ENCODE measurements at regions not wholly inside any gene's neighbourhood (a gene's known extent, or its start where the extent isn't known, plus 50 kb on each side); places are given as distances from the start of the nearest gene placed in this dataset.

DNA sequence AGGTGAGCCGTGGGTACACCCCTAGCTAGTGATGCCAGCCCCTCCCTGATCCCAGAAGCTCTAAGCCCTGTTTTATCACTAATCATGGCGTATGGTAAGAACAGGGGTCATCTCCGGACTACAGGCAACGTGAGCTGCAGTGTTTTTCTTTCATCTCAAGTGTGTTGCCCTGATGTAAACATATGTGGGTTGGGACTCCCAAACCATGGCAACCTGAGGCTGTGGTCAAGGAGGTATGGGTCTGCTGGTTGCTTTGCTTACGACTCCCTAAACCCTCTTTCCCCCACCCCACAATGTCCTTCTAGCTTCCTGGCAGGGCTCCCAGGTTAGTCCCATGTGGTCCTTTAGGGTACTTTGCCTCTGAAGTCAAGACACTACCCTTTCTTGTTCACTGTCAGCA, 53.6 kb upstream of the AFF3 start:
- H2AFZ ChIP-seq, result no peak overlapping the region
- H3K27me3 ChIP-seq (ENCODE audit: control insufficient read depth, insufficient read depth, low read length), result no peaks in the 10 kb centered on the region
- no peak overlapping the region for H3K4me3 ChIP-seq (ENCODE audit: low read depth, low read length)
- no peak overlapping the region for H3K9ac ChIP-seq
- no peaks in the 10 kb centered on the region for H3K9me3 ChIP-seq (ENCODE audit: control insufficient read depth, low read length)
- no peaks in the 10 kb centered on the region for H3K79me2 ChIP-seq
- H3K4me2 ChIP-seq (ENCODE audit: low read length), result no peak overlapping the region
- TF ChIP-seq, protein P1, sequence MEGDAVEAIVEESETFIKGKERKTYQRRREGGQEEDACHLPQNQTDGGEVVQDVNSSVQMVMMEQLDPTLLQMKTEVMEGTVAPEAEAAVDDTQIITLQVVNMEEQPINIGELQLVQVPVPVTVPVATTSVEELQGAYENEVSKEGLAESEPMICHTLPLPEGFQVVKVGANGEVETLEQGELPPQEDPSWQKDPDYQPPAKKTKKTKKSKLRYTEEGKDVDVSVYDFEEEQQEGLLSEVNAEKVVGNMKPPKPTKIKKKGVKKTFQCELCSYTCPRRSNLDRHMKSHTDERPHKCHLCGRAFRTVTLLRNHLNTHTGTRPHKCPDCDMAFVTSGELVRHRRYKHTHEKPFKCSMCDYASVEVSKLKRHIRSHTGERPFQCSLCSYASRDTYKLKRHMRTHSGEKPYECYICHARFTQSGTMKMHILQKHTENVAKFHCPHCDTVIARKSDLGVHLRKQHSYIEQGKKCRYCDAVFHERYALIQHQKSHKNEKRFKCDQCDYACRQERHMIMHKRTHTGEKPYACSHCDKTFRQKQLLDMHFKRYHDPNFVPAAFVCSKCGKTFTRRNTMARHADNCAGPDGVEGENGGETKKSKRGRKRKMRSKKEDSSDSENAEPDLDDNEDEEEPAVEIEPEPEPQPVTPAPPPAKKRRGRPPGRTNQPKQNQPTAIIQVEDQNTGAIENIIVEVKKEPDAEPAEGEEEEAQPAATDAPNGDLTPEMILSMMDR (IDR thresholded peaks at IDR 0.05), result no peak
- no peaks in the 10 kb centered on the region for H3K36me3 ChIP-seq (ENCODE audit: control insufficient read depth, insufficient read depth, low read length)
- H3K27ac ChIP-seq, result no peak overlapping the region
- H3K4me1 ChIP-seq, result peaks cover 15% of the 10 kb centered on the region

DNA sequence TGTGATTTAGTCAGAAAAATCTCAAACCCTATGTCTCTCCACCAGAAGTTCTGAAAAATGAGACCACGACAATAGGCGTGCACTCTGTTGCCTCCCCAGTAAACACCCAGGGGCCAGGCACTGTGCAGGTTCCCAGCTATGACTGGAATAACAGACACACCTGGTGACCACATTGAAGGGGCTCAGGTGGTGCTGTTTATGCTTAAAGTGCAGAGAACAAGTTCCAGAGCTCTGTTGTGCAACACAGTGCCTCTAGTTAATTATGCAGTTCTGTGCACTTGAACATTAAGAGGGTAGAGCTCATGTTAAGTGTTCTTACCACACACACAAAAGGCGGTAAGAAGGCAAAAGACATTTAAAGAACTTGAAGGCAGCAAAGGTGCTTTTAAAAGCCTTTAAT, 52.6 kb upstream of the AFF3 start:
- no peak overlapping the region for H3K4me3 ChIP-seq (ENCODE audit: low read depth, low read length)
- peaks cover 15% of the 10 kb centered on the region for H3K4me1 ChIP-seq
- H3K9ac ChIP-seq, result no peak overlapping the region
- TF ChIP-seq, protein P1 (IDR thresholded peaks at IDR 0.05), result no peak
- H3K9me3 ChIP-seq (ENCODE audit: control insufficient read depth, low read length), result no peaks in the 10 kb centered on the region
- no peak overlapping the region for H3K4me2 ChIP-seq (ENCODE audit: low read length)
- no peaks in the 10 kb centered on the region for H3K79me2 ChIP-seq
- no peak overlapping the region for H3K27ac ChIP-seq
- H3K36me3 ChIP-seq (ENCODE audit: control insufficient read depth, insufficient read depth, low read length), result no peaks in the 10 kb centered on the region
- H3K27me3 ChIP-seq (ENCODE audit: control insufficient read depth, insufficient read depth, low read length), result no peaks in the 10 kb centered on the region
- H2AFZ ChIP-seq, result no peak overlapping the region

DNA sequence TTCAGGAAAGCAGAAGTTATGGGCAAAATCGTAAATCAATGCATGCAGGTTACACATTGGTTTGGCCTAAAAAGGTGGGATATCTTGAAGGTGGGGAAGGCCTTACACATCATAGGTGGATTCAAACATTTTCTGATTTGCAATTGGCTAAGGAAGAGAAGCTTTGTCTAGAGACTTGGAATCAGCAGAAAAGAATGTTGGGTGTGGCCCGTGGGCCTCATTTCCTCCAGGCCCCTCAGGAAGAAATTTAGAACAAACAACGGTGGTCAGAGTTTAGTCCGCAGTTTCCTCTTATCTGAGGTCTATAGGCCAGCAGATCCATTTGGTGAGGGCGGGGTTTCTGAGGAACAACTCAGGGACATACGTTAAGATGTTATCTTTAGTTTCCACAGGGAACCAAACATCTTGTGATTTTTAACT, 50.9 kb upstream of the AFF3 start:
- H3K27ac ChIP-seq, result no peak overlapping the region
- H3K36me3 ChIP-seq (ENCODE audit: control insufficient read depth, insufficient read depth, low read length), result no peaks in the 10 kb centered on the region
- H3K9ac ChIP-seq, result no peak overlapping the region
- peaks cover 8% of the 10 kb centered on the region for H3K4me1 ChIP-seq
- no peaks in the 10 kb centered on the region for H3K79me2 ChIP-seq
- TF ChIP-seq, protein P1 (IDR thresholded peaks at IDR 0.05), result no peak
- H3K4me3 ChIP-seq (ENCODE audit: low read depth, low read length), result no peak overlapping the region
- no peaks in the 10 kb centered on the region for H3K27me3 ChIP-seq (ENCODE audit: control insufficient read depth, insufficient read depth, low read length)
- H2AFZ ChIP-seq, result no peak overlapping the region
- H3K9me3 ChIP-seq (ENCODE audit: control insufficient read depth, low read length), result no peaks in the 10 kb centered on the region
- H3K4me2 ChIP-seq (ENCODE audit: low read length), result no peak overlapping the region

DNA sequence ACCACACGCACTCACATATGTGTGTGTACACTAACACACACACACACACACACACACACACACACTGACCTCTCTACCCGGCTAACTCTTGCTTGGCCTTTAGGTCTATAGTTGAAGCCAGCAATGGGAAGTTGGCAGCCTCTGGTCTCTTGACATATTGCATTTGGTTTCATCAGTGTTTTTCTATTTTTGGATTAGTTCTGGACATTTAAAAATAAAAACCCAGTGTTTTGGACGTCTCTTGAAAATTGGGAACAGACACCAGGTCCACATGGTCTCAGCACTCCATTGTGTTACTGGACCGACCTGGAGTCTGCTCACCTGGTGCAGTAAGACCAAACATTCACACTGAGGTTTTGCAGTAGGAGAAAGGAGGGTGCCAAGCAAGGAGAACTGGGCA, 50.4 kb upstream of the AFF3 start:
- Histone ChIP-seq H3K27ac (no peak overlapping the region), H3K27me3 (ENCODE audit: control insufficient read depth, insufficient read depth, low read length) (no peaks in the 10 kb centered on the region), H3K4me1 (peaks cover 3% of the 10 kb centered on the region), H2AFZ (no peak overlapping the region), H3K4me3 (ENCODE audit: low read depth, low read length) (no peak overlapping the region), H3K4me2 (ENCODE audit: low read length) (no peak overlapping the region), H3K9me3 (ENCODE audit: control insufficient read depth, low read length) (no peaks in the 10 kb centered on the region), H3K36me3 (ENCODE audit: control insufficient read depth, insufficient read depth, low read length) (no peaks in the 10 kb centered on the region), H3K79me2 (no peaks in the 10 kb centered on the region), H3K9ac (no peak overlapping the region)
- TF ChIP-seq, protein P1 (IDR thresholded peaks at IDR 0.05), result no peak

DNA sequence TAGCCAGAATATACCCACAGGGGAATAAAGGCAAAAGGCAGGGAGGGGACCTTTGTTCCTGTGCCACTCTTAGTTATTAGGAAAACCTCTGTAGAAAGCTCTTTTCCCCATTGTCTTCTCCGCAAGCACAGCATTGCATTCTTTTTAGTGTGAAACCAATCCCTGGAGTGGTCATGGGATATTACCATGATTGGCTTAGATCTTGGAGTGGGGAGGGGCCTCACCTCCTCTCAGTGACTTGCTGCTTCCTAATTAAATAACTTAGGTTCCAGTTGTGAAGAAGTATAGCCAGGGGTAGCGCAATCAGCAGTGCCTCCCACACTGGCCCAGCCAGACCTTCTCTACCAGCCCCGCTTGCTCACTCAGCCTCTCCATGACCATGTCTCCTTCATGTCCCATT, 49.9 kb upstream of the AFF3 start:
- Histone ChIP-seq H3K27ac (no peak overlapping the region), H3K9me3 (ENCODE audit: control insufficient read depth, low read length) (no peaks in the 10 kb centered on the region), H2AFZ (no peak overlapping the region), H3K79me2 (no peaks in the 10 kb centered on the region), H3K4me2 (ENCODE audit: low read length) (no peak overlapping the region), H3K4me3 (ENCODE audit: low read depth, low read length) (no peak overlapping the region), H3K27me3 (ENCODE audit: control insufficient read depth, insufficient read depth, low read length) (no peaks in the 10 kb centered on the region), H3K4me1 (no peaks in the 10 kb centered on the region), H3K36me3 (ENCODE audit: control insufficient read depth, insufficient read depth, low read length) (no peaks in the 10 kb centered on the region), H3K9ac (no peak overlapping the region)
- TF ChIP-seq, protein P1 (IDR thresholded peaks at IDR 0.05), result no peak
